ENCODE measurements at regions not wholly inside any gene's neighbourhood (a gene's known extent, or its start where the extent isn't known, plus 50 kb on each side); places are given as distances from the start of the nearest gene placed in this dataset.

- H3K27me3 ChIP-seq (ENCODE audit: control insufficient read depth, insufficient read depth, low read length) = no peaks in the 10 kb centered on the region
- no peak overlapping the region for H3K4me3 ChIP-seq (ENCODE audit: low read depth, low read length)
- H3K9me3 ChIP-seq (ENCODE audit: control insufficient read depth, insufficient read depth, low read depth, low read length) = peaks cover 11% of the 10 kb centered on the region
- H3K4me1 ChIP-seq (ENCODE audit: control insufficient read depth, insufficient read depth, low read length) = no peaks in the 10 kb centered on the region
- no peak overlapping the region for H3K9ac ChIP-seq (ENCODE audit: low read length)
- H3K36me3 ChIP-seq (ENCODE audit: control insufficient read depth, insufficient read depth, low read length) = no peaks in the 10 kb centered on the region
- no peak overlapping the region for H3K27ac ChIP-seq (ENCODE audit: low read depth, low read length)
Observed at GRCh38 chr10:128775743-128776142, 649.5 kb upstream of the MKI67 start.

- no peak overlapping the region for H3K27ac ChIP-seq (ENCODE audit: low read depth, low read length)
- H3K27me3 ChIP-seq (ENCODE audit: control insufficient read depth, insufficient read depth, low read length) = no peaks in the 10 kb centered on the region
- H3K36me3 ChIP-seq (ENCODE audit: control insufficient read depth, insufficient read depth, low read length) = no peaks in the 10 kb centered on the region
- H3K4me1 ChIP-seq (ENCODE audit: control insufficient read depth, insufficient read depth, low read length) = no peaks in the 10 kb centered on the region
- no peak overlapping the region for H3K9ac ChIP-seq (ENCODE audit: low read length)
- no peak overlapping the region for H3K4me3 ChIP-seq (ENCODE audit: low read depth, low read length)
- H3K9me3 ChIP-seq (ENCODE audit: control insufficient read depth, insufficient read depth, low read depth, low read length) = peaks cover 11% of the 10 kb centered on the region
Observed at GRCh38 chr10:128776673-128777252, 650.5 kb upstream of the MKI67 start.

GRCh38 chr10:128777342-128777741 lies 651.1 kb upstream of the MKI67 start:
- Histone ChIP-seq H3K9ac (ENCODE audit: low read length) (no peak overlapping the region), H3K27me3 (ENCODE audit: control insufficient read depth, insufficient read depth, low read length) (no peaks in the 10 kb centered on the region), H3K27ac (ENCODE audit: low read depth, low read length) (no peak overlapping the region), H3K9me3 (ENCODE audit: control insufficient read depth, insufficient read depth, low read depth, low read length) (peaks cover 11% of the 10 kb centered on the region), H3K4me1 (ENCODE audit: control insufficient read depth, insufficient read depth, low read length) (no peaks in the 10 kb centered on the region), H3K36me3 (ENCODE audit: control insufficient read depth, insufficient read depth, low read length) (no peaks in the 10 kb centered on the region), H3K4me3 (ENCODE audit: low read depth, low read length) (no peak overlapping the region)

- H3K9ac ChIP-seq (ENCODE audit: low read length) = no peak overlapping the region
Observed at GRCh38 chr10:128779416-128779815, 653.2 kb upstream of the MKI67 start.

GRCh38 chr10:128780156-128780761 lies 654.0 kb upstream of the MKI67 start:
- H3K9ac ChIP-seq (ENCODE audit: low read length) = no peak overlapping the region
- no peak overlapping the region for H3K4me3 ChIP-seq (ENCODE audit: low read depth, low read length)
- no peaks in the 10 kb centered on the region for H3K27me3 ChIP-seq (ENCODE audit: control insufficient read depth, insufficient read depth, low read length)
- H3K36me3 ChIP-seq (ENCODE audit: control insufficient read depth, insufficient read depth, low read length) = no peaks in the 10 kb centered on the region
- no peak overlapping the region for H3K27ac ChIP-seq (ENCODE audit: low read depth, low read length)
- H3K9me3 ChIP-seq (ENCODE audit: control insufficient read depth, insufficient read depth, low read depth, low read length) = no peaks in the 10 kb centered on the region
- no peaks in the 10 kb centered on the region for H3K4me1 ChIP-seq (ENCODE audit: control insufficient read depth, insufficient read depth, low read length)

More at GRCh38 chr10:128779416-128779815, 653.2 kb upstream of the MKI67 start:
- Histone ChIP-seq H3K27me3 (ENCODE audit: control insufficient read depth, insufficient read depth, low read length) (no peaks in the 10 kb centered on the region), H3K36me3 (ENCODE audit: control insufficient read depth, insufficient read depth, low read length) (no peaks in the 10 kb centered on the region), H3K4me3 (ENCODE audit: low read depth, low read length) (no peak overlapping the region), H3K9me3 (ENCODE audit: control insufficient read depth, insufficient read depth, low read depth, low read length) (no peaks in the 10 kb centered on the region), H3K27ac (ENCODE audit: low read depth, low read length) (no peak overlapping the region), H3K4me1 (ENCODE audit: control insufficient read depth, insufficient read depth, low read length) (no peaks in the 10 kb centered on the region)

GRCh38 chr10:128781637-128782036 lies 655.4 kb upstream of the MKI67 start:
- H3K27ac ChIP-seq (ENCODE audit: low read depth, low read length) = no peak overlapping the region
- no peak overlapping the region for H3K4me3 ChIP-seq (ENCODE audit: low read depth, low read length)
- H3K9ac ChIP-seq (ENCODE audit: low read length) = no peak overlapping the region
- H3K9me3 ChIP-seq (ENCODE audit: control insufficient read depth, insufficient read depth, low read depth, low read length) = no peaks in the 10 kb centered on the region
- no peaks in the 10 kb centered on the region for H3K36me3 ChIP-seq (ENCODE audit: control insufficient read depth, insufficient read depth, low read length)
- H3K27me3 ChIP-seq (ENCODE audit: control insufficient read depth, insufficient read depth, low read length) = no peaks in the 10 kb centered on the region
- no peaks in the 10 kb centered on the region for H3K4me1 ChIP-seq (ENCODE audit: control insufficient read depth, insufficient read depth, low read length)

GRCh38 chr10:128784444-128784843 lies 658.2 kb upstream of the MKI67 start:
- no peaks in the 10 kb centered on the region for H3K4me1 ChIP-seq (ENCODE audit: control insufficient read depth, insufficient read depth, low read length)
- no peaks in the 10 kb centered on the region for H3K36me3 ChIP-seq (ENCODE audit: control insufficient read depth, insufficient read depth, low read length)
- no peak overlapping the region for H3K9ac ChIP-seq (ENCODE audit: low read length)
- no peaks in the 10 kb centered on the region for H3K9me3 ChIP-seq (ENCODE audit: control insufficient read depth, insufficient read depth, low read depth, low read length)
- H3K27ac ChIP-seq (ENCODE audit: low read depth, low read length) = no peak overlapping the region
- no peak overlapping the region for H3K4me3 ChIP-seq (ENCODE audit: low read depth, low read length)
- no peaks in the 10 kb centered on the region for H3K27me3 ChIP-seq (ENCODE audit: control insufficient read depth, insufficient read depth, low read length)

GRCh38 chr10:128792426-128793140 lies 666.4 kb upstream of the MKI67 start:
- H3K27ac ChIP-seq (ENCODE audit: low read depth, low read length) = no peak overlapping the region
- H3K4me3 ChIP-seq (ENCODE audit: low read depth, low read length) = no peak overlapping the region
- H3K27me3 ChIP-seq (ENCODE audit: control insufficient read depth, insufficient read depth, low read length) = no peaks in the 10 kb centered on the region

GRCh38 chr10:128793726-128794655 lies 667.8 kb upstream of the MKI67 start:
- Histone ChIP-seq H3K9me3 (ENCODE audit: control insufficient read depth, insufficient read depth, low read depth, low read length) (no peaks in the 10 kb centered on the region), H3K4me1 (ENCODE audit: control insufficient read depth, insufficient read depth, low read length) (no peaks in the 10 kb centered on the region), H3K36me3 (ENCODE audit: control insufficient read depth, insufficient read depth, low read length) (no peaks in the 10 kb centered on the region), H3K27me3 (ENCODE audit: control insufficient read depth, insufficient read depth, low read length) (no peaks in the 10 kb centered on the region), H3K9ac (ENCODE audit: low read length) (no peak overlapping the region), H3K27ac (ENCODE audit: low read depth, low read length) (no peak overlapping the region), H3K4me3 (ENCODE audit: low read depth, low read length) (no peak overlapping the region)

More at GRCh38 chr10:128792426-128793140, 666.4 kb upstream of the MKI67 start:
- H3K9ac ChIP-seq (ENCODE audit: low read length) = no peak overlapping the region
- H3K4me1 ChIP-seq (ENCODE audit: control insufficient read depth, insufficient read depth, low read length) = no peaks in the 10 kb centered on the region
- H3K36me3 ChIP-seq (ENCODE audit: control insufficient read depth, insufficient read depth, low read length) = no peaks in the 10 kb centered on the region
- no peaks in the 10 kb centered on the region for H3K9me3 ChIP-seq (ENCODE audit: control insufficient read depth, insufficient read depth, low read depth, low read length)

- no peaks in the 10 kb centered on the region for H3K27me3 ChIP-seq (ENCODE audit: control insufficient read depth, insufficient read depth, low read length)
- H3K4me1 ChIP-seq (ENCODE audit: control insufficient read depth, insufficient read depth, low read length) = no peaks in the 10 kb centered on the region
- H3K27ac ChIP-seq (ENCODE audit: low read depth, low read length) = no peak overlapping the region
- H3K36me3 ChIP-seq (ENCODE audit: control insufficient read depth, insufficient read depth, low read length) = no peaks in the 10 kb centered on the region
- no peak overlapping the region for H3K9ac ChIP-seq (ENCODE audit: low read length)
- H3K4me3 ChIP-seq (ENCODE audit: low read depth, low read length) = no peak overlapping the region
- H3K9me3 ChIP-seq (ENCODE audit: control insufficient read depth, insufficient read depth, low read depth, low read length) = no peaks in the 10 kb centered on the region
Observed at GRCh38 chr10:128796396-128796912, 670.2 kb upstream of the MKI67 start.

All from HUES6 (cell line).